Forelimb muscle (tissue), 1 donor: ENCODE measurements at regions not wholly inside any gene's neighbourhood (a gene's known extent, or its start where the extent isn't known, plus 50 kb on each side); places are given as distances from the start of the nearest gene placed in this dataset.

Experiments used
- DNase-seq: peaks from one replicate; pipeline ENCODE4 v3.0.0-alpha.2; 2013; ENCODE audit warnings: low read depth

- DNase-seq: no peak
These were observed 1049.0 kb upstream of the NR2F2 start for GRCh38 chr15:95281470-95281869.

GRCh38 chr15:95284492-95284891, 1046.0 kb upstream of the NR2F2 start:
- no peak for DNase-seq

DNA sequence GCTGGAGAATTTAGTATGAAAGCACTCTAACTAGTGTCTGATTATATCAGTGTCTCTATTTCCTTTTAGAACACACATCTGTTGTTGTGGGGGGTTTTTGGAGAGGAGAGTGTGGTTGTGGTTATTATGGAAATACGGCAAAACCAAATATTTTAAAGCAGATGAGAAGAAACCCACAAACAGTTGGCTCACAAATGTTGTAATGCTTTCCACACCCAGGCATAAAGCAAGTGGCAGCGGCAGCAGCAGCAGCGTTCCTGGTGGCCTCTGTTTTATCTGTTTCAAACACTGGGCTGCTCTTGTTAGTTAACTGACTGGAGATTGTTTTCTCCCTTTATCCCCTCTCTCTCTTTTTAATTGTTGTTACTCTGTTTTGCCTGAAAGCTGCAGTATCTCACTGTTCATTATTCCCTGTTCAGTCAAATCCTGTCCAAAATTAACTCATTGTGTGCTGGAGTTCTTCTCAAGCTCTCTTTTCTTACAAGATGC, 1045.5 kb upstream of the NR2F2 start:
- DNase-seq: no peak

- DNase-seq: no peak
These were observed 1044.1 kb upstream of the NR2F2 start for GRCh38 chr15:95286352-95286880.

- DNase-seq: no peak
These were observed 1042.8 kb upstream of the NR2F2 start for GRCh38 chr15:95287720-95288103.

DNA sequence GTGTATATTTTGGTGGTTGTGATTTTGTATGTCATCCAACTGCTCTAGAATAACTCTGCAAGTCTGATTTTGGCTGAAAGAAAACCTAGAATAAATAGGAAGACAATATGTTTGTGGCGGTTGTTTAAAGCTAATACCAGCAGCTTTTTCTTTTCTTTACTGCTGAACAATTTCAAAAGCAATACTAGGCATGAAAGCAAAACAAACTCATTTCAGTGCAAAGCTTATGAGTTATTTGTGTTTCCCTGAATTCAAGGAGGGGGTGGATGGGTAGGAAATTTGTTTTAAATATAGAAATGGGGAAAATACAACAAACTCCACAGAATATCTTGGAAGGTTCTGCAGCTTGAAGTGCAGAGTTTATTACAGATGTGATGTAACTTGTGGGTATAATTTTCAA, 1041.9 kb upstream of the NR2F2 start:
- no peak for DNase-seq

- no peak for DNase-seq
These were observed 1040.1 kb upstream of the NR2F2 start for GRCh38 chr15:95290176-95290974.

GRCh38 chr15:95291898-95292472, 1038.5 kb upstream of the NR2F2 start:
- DNase-seq: no peak

DNA sequence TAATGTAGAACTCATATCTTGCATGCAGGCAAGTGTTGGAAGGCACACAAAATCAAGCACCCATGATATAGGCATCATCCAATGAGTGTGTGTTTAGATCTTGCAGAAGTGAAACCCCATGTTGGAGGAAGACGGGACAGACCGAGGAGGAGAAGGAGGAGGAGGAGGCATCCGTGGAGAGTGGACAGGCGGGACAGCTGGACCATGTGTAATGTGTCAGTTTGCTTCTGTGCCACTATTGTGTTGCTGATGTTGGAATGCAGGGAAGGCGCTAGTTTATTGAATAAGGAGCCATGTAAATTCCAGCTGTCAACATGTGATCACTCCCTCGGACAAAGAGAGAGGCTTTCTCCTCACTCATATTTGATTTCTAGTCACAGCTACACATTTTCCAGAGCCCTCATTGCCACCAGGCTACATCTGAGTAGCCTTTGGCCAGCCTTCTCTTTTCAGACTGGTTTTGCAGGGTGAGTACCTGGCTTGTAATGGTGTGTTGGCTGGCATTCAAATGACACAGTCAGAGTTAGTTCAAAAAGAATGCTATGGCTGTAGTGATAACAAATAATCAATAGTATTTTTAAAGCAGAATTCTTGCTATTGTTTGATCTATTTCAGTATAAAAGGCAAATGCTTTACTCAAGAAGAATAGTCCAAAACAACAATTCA, 1037.6 kb upstream of the NR2F2 start:
- DNase-seq: no peak

DNA sequence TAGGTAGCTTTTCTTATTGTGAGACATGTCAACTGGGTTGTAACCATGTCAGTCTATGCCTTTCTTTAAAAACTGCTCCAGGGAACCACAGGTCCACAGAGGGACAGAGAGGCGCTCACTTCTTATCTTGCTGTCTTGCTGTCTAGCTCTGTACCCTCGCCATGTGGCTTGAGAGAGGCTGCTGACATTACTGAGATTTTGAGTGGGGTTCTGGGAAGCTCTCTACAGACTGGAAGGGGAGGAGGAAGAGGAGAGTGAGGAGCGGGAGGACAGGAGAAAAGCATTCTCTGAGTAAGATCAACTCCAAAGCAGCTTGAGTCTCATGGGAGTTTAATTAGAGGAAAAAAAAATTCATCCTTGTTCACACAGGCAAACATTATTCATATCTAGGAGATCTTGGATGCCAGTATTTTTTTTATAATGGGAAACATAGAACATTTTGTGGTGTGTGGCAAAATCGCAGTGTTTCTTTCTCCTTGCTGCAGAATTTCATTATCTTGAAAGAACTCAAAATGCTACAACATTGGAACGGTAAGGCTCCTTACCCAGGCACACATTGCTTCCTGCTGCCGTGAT, 1037.0 kb upstream of the NR2F2 start:
- DNase-seq: no peak

DNA sequence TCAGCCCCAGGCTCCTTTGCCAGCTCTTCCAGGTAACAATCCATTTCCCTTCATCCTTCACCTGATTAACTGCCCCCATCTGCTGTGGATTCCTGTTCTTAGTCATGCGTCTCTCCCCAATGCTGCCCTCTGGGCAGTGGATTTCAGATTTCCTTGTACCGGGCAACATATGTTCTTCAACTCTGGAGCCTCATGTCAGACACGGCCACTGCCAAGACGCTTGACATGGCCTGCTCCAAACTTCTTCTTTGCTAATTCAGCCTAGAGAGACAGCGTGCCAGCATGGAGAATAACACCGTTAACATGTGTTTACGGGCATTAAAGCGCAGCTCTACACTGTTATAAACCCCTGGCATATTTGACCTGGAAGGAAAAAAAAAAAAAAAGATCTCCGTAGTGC, 1035.1 kb upstream of the NR2F2 start:
- DNase-seq: no peak

DNA sequence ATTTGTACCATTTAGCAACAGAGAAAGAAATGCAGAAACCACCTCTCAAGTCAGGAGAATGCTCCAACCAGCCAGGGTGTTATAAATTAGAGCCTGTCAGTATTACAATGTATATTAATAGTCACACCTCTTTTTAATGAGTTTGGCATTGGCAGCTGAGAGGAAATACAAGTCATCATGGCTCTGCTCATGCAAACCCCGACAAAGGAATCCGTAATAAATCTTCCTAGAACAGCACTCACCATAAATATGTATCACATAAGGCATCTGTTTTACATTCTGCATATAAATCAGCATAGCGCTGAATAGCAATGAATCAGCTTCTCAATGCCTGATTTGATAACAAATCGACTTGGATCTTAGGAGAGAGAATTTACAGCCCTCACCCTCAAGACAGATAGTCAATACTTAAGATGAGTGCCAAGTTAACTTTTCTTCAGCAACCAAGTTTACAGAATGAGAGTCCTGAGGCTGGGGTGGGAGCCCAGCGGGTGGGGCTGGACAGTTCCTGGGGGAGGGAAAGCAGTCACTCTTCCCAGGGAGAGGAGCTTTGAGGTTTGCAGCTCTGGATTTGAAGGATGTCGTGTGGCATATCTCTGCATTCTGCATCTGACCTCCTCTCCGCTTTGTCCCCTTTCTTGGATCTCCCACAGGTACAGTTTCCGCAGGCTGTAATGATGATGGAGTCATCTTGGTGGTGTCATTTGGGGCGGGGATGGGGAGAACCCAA, 1034.4 kb upstream of the NR2F2 start:
- no peak for DNase-seq

GRCh38 chr15:95296643-95297042, 1033.9 kb upstream of the NR2F2 start:
- DNase-seq: no peak

- DNase-seq: no peak
These were observed 1031.8 kb upstream of the NR2F2 start for GRCh38 chr15:95298729-95299128.

DNA sequence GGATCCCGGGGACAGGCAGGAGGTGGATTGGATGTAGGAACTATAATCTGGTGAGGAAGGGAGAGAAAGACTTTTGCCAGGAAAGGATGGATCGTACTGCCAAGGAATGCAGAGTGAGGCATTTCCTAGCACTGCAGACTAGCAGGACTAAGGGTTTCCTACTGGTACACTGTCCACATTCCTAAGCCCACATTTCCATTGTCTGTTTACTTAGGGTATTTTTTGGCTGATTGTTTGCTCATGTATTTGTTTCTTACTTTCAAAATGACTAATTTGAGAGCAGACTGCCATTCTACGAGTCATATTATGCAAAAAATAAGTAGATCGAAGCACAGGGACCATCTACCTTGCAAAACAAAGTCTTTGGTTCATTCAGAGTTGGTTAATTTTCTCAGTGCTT, 1029.5 kb upstream of the NR2F2 start:
- DNase-seq: no peak

DNA sequence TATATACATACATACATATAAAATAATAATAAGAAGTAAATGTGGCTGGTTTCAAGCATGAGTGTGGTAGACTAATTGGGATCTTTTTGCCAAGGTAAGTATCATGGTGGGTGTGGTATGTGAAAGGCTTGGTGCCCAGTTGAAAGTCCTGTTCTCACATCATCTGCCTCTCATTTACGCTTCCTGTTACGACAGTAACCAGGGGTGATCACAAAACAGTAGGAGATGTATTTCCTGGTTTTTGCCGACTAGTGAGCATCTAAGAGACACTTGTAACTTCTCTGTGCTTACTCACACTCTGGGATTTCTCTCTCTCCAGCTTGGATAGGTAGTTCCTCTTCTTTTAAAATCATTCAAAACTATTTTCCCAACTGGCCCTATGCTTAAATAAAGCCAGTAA, 1028.3 kb upstream of the NR2F2 start:
- DNase-seq: no peak

GRCh38 chr15:95302809-95303208, 1027.7 kb upstream of the NR2F2 start:
- no peak for DNase-seq

DNA sequence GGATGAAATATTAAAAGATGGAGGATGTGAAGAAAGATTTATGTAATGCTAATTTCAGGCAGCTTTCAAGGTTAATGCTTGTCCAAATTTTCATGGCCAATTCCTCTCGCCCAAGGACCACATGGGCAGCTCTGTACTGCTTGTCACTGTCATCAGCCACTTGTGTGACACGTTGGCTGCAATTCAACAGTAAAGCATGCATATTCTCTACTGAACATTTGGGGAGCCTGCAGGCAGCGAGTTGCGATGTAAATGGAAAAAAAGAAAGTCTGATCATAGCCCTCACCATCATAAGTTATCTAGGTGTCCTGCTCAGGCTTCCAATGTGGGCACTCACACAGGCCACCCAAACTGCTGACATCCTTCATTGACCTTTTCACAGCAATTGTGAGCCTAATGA, 1026.8 kb upstream of the NR2F2 start:
- DNase-seq: no peak

GRCh38 chr15:95304151-95304946, 1026.2 kb upstream of the NR2F2 start:
- DNase-seq: peak; percentile 80

DNA sequence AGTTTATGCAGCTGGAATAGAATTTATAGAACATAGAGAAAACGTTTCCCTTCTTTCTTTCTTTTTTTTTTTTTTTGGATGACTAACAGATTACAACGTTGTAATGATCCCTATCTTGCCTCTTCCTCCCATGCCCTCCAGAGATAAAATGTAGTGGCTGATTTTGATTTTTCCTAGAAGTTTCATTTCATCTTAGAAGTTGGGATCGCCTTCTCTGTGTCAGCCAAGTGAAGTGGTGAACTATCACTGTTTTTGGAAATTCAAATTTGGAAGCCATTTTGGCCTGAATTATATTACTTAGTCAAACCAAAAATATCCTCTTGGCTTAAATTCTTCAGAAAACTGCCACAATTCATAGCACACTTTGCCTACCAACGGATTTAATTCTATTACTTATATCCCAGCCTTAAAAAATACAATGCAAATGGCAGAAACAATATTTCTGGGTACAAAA, 1025.5 kb upstream of the NR2F2 start:
- no peak for DNase-seq

- DNase-seq: no peak
These were observed 1023.4 kb upstream of the NR2F2 start for GRCh38 chr15:95307115-95307514.
